Epithelial cell of esophagus (primary cell): ENCODE measurements at regions not wholly inside any gene's neighbourhood (a gene's known extent, or its start where the extent isn't known, plus 50 kb on each side); places are given as distances from the start of the nearest gene placed in this dataset.

Experiments used
- DNase-seq: peaks from one replicate; pipeline ENCODE4 v3.0.0; 2010; ENCODE audit warnings: low read depth
- H3K4me3 ChIP-seq: 2 replicates; pipeline ENCODE4 v1.5.1; 2011; ENCODE audit warnings: mild to moderate bottlenecking, low read length, control low read depth
- CTCF ChIP-seq: IDR thresholded peaks from 2 replicates; pipeline ENCODE4 v1.5.1; 2011; ENCODE audit warnings: low read depth, mild to moderate bottlenecking, low read length, control low read depth, inconsistent platforms; ENCODE audit not compliant: insufficient read depth; ENCODE audit errors: missing control alignments

- TF ChIP-seq CTCF = peak; percentile 63
- H3K4me3 ChIP-seq = no peak overlapping the region
- peak; percentile 64 for DNase-seq
Measured at GRCh38 chrX:140918398-140919038, 83.9 kb upstream of the SPANXB1 start.

GRCh38 chrX:140920416-140920815 lies 82.0 kb upstream of the SPANXB1 start:
- no peak for DNase-seq
- H3K4me3 ChIP-seq = no peak overlapping the region
- TF ChIP-seq CTCF = no peak

- TF ChIP-seq CTCF = no peak
Measured at GRCh38 chrX:140923118-140923517, 79.3 kb upstream of the SPANXB1 start.

GRCh38 chrX:140928739-140929138 lies 73.7 kb upstream of the SPANXB1 start:
- no peak for TF ChIP-seq CTCF
- H3K4me3 ChIP-seq = no peak overlapping the region
- DNase-seq = no peak

More at GRCh38 chrX:140923118-140923517, 79.3 kb upstream of the SPANXB1 start:
- DNase-seq = no peak
- H3K4me3 ChIP-seq = no peak overlapping the region

- H3K4me3 ChIP-seq = no peak overlapping the region
- TF ChIP-seq CTCF = no peak
- DNase-seq = peak; percentile 1
Measured at GRCh38 chrX:140933016-140933415, 69.4 kb upstream of the SPANXB1 start.

- DNase-seq = no peak
- no peak for TF ChIP-seq CTCF
- H3K4me3 ChIP-seq = no peak overlapping the region
Measured at GRCh38 chrX:140933874-140934655, 68.3 kb upstream of the SPANXB1 start.
